OCI-LY1 (cell line): ENCODE measurements at regions not wholly inside any gene's neighbourhood (a gene's known extent, or its start where the extent isn't known, plus 50 kb on each side); places are given as distances from the start of the nearest gene placed in this dataset.

Experiments
- EZH2 ChIP-seq: fragments of 200-600 bp; sonication (generic), shearing (Covaris generic); IDR thresholded peaks from 2 replicates; pipeline ENCODE4 v1.8.0; 2017; ENCODE audit warnings: borderline replicate concordance, mixed run types, mild to moderate bottlenecking, antibody characterized with exemption, low read length, moderate library complexity, mixed read lengths
- TF ChIP-seq, protein P1 (sequence below): fragments of 200-600 bp; sonication (generic), shearing (Covaris generic); IDR thresholded peaks from 2 replicates; pipeline ENCODE4 v1.5.1; 2017; ENCODE audit warnings: mild to moderate bottlenecking, antibody characterized with exemption, low read length, moderate library complexity, mixed read lengths

DNA sequence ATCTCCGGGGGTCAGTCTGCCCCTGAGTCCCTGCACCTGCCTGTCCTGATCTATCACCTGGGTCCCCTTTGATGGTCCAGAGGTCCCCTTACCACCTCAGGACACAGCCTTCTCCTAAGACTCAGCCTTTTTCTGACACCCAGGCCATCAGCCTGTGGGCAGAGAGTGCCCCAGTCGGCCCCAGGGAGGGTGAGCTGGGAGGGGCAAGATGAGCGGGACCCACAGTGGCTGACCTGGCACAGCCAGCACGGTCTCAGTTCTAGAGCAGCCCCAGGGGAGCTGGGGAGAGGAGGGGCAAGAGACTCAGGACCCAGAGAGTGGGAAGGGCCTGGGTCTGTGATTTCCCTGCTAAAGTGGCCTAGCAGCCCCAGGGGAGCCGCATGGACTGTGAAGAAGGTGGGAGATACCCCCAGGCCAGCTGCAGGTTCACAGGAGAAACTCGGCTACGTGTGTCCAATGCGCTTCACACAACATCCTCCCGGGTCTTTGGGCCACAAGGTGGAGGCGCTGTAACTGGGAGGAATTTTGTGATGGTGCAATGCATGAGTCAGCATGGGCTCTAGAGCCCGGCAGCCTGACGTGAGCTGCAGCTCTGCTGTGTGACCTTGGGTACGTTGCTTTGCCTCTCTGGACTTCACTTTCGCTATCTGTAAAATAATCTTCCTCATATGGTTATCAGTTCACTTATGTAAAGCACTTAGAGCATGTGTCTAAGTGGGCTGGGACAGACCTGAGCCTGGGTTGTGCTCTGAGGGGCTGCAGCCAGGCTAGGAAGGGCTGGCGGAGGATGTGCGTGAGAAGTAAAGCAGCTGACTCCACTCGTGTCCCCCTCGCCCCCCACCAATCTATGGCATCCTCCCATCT is 67.2 kb upstream of the LHX1 start:
- TF ChIP-seq, protein P1, sequence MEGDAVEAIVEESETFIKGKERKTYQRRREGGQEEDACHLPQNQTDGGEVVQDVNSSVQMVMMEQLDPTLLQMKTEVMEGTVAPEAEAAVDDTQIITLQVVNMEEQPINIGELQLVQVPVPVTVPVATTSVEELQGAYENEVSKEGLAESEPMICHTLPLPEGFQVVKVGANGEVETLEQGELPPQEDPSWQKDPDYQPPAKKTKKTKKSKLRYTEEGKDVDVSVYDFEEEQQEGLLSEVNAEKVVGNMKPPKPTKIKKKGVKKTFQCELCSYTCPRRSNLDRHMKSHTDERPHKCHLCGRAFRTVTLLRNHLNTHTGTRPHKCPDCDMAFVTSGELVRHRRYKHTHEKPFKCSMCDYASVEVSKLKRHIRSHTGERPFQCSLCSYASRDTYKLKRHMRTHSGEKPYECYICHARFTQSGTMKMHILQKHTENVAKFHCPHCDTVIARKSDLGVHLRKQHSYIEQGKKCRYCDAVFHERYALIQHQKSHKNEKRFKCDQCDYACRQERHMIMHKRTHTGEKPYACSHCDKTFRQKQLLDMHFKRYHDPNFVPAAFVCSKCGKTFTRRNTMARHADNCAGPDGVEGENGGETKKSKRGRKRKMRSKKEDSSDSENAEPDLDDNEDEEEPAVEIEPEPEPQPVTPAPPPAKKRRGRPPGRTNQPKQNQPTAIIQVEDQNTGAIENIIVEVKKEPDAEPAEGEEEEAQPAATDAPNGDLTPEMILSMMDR = no peak
- no peak for TF ChIP-seq EZH2
